WTC11 (cell line): ENCODE measurements at regions not wholly inside any gene's neighbourhood (a gene's known extent, or its start where the extent isn't known, plus 50 kb on each side); places are given as distances from the start of the nearest gene placed in this dataset.

Experiments
- TF ChIP-seq, protein P1 (sequence below): fragments of 250-450 bp; sonication (Bioruptor Pico); IDR thresholded peaks from 2 replicates; pipeline ENCODE4 v1.9.0; 2021; ENCODE audit warnings: mild to moderate bottlenecking
- TF ChIP-seq, protein P2 (sequence below): fragments of 200-600 bp; IDR thresholded peaks from 2 replicates; pipeline ENCODE4 v1.8.0; 2022; ENCODE audit warnings: antibody characterized with exemption

DNA sequence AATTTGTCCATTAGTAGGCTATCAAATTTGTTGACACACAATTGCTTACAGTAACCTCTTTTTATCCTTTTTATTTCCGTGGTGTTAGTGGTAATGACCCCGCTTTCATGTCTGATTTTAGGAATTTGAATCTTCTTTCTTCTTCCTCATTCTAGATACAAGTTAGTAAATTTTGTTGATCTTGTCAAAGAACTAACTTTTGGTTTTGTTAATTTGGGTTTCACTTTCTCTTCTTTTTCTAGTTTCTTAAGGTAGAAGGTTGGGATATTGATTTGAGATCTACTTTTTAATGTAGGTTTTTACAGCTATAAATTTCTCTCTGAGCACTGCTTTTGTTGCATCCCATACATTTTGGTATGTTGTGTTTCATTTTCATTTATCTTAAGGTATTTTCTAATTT, 53.3 kb upstream of the SLC7A1 start:
- TF ChIP-seq, protein P1, sequence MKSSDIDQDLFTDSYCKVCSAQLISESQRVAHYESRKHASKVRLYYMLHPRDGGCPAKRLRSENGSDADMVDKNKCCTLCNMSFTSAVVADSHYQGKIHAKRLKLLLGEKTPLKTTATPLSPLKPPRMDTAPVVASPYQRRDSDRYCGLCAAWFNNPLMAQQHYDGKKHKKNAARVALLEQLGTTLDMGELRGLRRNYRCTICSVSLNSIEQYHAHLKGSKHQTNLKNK (CRISPR knock-in tag): no peak
- TF ChIP-seq, protein P2, sequence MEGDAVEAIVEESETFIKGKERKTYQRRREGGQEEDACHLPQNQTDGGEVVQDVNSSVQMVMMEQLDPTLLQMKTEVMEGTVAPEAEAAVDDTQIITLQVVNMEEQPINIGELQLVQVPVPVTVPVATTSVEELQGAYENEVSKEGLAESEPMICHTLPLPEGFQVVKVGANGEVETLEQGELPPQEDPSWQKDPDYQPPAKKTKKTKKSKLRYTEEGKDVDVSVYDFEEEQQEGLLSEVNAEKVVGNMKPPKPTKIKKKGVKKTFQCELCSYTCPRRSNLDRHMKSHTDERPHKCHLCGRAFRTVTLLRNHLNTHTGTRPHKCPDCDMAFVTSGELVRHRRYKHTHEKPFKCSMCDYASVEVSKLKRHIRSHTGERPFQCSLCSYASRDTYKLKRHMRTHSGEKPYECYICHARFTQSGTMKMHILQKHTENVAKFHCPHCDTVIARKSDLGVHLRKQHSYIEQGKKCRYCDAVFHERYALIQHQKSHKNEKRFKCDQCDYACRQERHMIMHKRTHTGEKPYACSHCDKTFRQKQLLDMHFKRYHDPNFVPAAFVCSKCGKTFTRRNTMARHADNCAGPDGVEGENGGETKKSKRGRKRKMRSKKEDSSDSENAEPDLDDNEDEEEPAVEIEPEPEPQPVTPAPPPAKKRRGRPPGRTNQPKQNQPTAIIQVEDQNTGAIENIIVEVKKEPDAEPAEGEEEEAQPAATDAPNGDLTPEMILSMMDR: no peak
